ENCODE measurements at regions not wholly inside any gene's neighbourhood (a gene's known extent, or its start where the extent isn't known, plus 50 kb on each side); places are given as distances from the start of the nearest gene placed in this dataset.

DNA sequence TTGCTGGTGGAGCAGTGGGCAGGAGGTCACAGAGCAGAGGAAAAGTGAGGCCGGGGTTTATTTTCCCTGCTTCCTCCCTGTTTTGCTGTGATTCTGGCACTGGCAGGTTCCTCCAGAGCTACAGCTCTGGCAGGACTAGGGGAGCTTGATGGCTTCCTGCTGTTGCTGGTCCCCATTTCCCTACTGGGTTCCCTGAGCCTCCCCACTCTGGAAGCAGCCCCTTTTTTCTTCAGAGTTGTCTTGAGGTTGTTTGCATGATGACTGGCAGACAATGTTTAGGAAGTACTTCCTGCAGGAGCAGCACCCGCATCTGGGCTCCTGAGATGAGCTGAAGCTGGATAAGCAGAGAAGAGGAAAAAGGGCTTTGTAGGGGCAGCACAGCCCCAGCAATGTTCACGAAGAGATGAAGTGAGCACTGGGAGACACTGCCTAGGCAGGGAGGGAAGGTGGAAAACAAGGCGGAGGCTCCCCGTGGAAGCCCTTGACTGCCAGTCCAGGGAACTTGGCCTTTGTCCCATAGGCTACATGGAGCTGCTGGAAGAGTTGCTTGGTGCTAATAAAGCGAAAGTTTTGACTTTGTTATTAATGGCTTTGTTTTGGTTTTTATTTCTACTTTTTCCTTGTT, 126.9 kb downstream of the SLC38A6 start:
- no peak overlapping the region for H3K4me3 ChIP-seq
- H3K36me3 ChIP-seq, result no peaks in the 10 kb centered on the region
- H3K27me3 ChIP-seq, result no peaks in the 10 kb centered on the region
- no peak overlapping the region for H3K27ac ChIP-seq
- no peak for DNase-seq
- H3K9me3 ChIP-seq (replicated peaks), result no peaks in the 10 kb centered on the region
- peaks cover 37% of the 10 kb centered on the region for H3K4me1 ChIP-seq

DNA sequence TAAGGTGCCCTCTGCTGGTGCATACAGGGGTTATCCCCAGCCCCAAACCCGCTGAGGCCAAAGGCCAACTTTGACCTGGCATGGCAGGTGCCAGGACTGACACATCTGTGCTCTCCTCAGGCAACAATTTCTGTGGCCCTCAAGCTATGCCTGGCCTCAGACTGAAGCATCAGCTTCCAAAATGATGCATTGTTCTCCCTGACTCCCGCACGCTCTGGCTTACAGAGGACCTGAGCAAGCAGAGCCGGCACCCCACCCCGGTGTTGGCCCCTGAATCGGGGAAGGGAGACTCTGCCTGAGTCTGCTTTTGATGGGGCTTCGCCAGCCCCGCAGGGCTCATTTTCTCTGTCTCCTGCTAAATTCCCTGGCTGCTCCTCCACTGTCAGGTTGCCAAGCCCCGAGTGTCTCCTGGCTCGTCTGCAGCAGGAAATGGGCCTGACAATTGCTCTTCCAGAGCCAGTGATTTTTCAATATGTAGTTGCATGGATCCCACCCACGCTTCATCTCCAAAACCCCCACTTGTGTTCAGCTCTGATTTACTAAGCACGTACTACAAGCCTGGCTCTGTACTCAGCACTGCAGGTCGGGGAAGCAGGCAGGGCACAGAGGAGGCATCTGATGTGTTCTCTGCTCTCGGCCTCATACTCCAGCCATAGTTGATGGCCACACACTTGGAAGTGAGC, 126.1 kb downstream of the SLC38A6 start:
- Histone ChIP-seq H3K4me3 (no peak overlapping the region), H3K9me3 (replicated peaks) (no peaks in the 10 kb centered on the region), H3K27me3 (no peaks in the 10 kb centered on the region), H3K36me3 (no peaks in the 10 kb centered on the region), H3K4me1 (peaks cover 46% of the 10 kb centered on the region), H3K27ac (no peak overlapping the region)
- peak in 1 of 2 experiments; percentile 44 for DNase-seq

GRCh38 chr14:61106271-61106958, 125.4 kb downstream of the SLC38A6 start:
- Histone ChIP-seq H3K4me3 (no peak overlapping the region), H3K4me1 (peaks cover 53% of the 10 kb centered on the region), H3K9me3 (replicated peaks) (no peaks in the 10 kb centered on the region), H3K27me3 (no peaks in the 10 kb centered on the region), H3K27ac (no peak overlapping the region), H3K36me3 (no peaks in the 10 kb centered on the region)
- DNase-seq, result no peak

DNA sequence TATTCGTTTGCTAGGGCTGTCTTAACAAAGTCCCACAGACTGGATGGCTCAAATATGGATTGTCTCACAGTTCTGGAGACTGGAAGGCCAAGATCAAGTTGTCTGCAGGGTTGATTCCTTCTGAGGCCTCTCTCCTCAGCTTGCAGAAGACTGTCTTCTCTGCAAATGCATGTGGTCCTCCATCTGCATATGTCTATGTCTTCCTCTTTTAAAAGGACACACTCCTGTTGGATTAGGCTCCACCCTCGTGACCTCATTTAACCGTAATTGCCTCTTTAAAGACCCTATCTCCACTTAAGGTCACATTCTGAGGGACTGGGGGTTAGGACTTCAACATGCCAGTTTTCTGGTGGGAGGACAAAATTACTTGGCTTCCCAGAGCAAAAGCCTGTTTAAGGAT, 123.3 kb downstream of the SLC38A6 start:
- Histone ChIP-seq H3K27ac (peak overlapping the region; percentile 94), H3K4me3 (no peak overlapping the region), H3K27me3 (no peaks in the 10 kb centered on the region), H3K9me3 (replicated peaks) (no peaks in the 10 kb centered on the region), H3K4me1 (peaks cover 46% of the 10 kb centered on the region), H3K36me3 (no peaks in the 10 kb centered on the region)
- DNase-seq, result no peak

DNA sequence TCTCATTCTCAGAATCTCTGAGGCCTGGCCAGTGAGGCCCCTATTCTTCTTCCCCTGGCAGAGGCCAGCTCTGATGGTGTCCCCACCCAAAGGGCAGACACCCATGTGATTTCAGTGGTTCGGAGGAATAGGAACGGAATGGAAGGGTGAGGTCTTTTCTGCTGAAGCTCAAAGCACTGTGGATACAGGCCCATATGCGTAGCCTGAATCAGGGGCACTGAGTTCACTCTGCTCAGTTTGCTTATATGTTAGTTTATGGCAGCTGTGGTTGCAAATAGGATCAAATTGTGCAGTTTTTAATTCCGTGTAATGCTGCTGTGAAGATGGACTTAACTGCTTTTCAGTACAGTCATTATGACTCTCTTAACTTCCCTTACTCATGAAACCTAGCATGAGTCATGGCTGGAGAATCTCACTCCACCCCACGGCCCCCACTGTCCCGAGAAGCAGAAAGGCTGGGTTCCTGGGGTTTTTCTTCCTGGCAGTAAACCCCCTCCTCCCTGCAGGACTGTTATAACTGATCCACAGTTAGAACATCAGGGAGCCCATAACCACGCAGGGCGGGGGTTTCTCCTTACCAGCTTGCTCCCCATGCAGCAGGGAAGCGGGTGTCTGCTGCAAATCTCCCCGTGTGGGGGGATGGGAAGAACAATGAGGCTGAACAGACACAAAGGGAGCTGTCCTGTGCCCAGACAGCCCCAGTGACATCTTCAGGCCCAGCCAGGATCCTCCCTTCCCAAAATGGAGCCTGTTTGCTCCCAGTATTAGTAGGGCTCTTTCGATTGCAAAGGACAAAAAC, 122.7 kb downstream of the SLC38A6 start:
- Histone ChIP-seq H3K27ac (peak overlapping the region; percentile 94), H3K36me3 (no peaks in the 10 kb centered on the region), H3K9me3 (replicated peaks) (no peaks in the 10 kb centered on the region), H3K4me1 (peaks cover 40% of the 10 kb centered on the region), H3K4me3 (0 out of 2 replicates have a peak overlapping the region, but pooled peaks have one; percentile 1), H3K27me3 (no peaks in the 10 kb centered on the region)
- DNase-seq, result peak; percentile 94 to 95

DNA sequence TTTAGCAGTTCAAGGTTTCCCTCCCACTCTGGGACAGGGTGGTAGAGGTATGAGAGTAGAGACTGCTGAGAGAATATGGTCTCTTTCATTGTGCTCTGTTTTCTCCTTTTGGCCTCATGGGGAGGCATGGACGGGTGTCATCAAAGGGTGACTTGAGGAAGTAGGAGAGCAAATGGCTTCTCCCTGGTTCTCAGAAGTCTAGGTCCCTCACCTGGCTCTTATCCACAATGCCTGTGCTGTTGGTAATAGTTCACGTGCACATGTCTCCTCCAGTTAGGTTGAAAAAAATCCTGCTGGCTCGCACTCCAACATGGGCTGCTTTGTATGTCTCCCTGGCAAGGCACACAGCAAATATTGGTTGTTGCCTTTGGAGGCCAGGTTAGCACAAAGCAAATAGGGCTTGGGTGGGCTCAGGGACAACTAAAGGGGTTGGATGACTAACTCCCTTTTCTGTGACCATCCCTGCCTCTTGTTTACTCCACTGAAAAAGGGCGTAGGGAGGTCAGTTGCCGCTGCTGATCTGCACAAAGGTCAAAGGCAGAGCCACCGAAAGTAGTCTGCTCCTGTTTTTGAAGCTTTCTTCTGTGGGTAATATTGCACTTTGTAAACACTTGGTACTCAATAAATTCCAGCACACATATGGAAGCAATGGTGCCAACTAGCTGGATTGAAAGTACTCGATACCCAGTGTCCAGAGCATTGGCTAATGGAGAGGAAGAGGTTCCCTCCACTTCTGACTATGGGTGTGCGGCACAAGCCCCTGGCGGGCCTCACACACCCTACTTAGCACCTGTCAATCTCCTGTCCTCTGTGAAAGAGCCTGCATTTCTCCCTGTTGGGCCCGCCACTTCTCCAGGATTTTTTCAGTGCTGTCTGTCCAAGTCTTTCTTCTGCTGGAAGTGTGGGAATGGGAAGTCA, 121.8 kb downstream of the SLC38A6 start:
- Histone ChIP-seq H3K9me3 (replicated peaks) (no peaks in the 10 kb centered on the region), H3K4me3 (0 out of 2 replicates have a peak overlapping the region, but pooled peaks have one; percentile 1), H3K4me1 (peaks cover 39% of the 10 kb centered on the region), H3K36me3 (no peaks in the 10 kb centered on the region), H3K27me3 (no peaks in the 10 kb centered on the region), H3K27ac (peak overlapping the region; percentile 94)
- no peak for DNase-seq
